NB4 (cell line): ENCODE measurements at regions not wholly inside any gene's neighbourhood (a gene's known extent, or its start where the extent isn't known, plus 50 kb on each side); places are given as distances from the start of the nearest gene placed in this dataset.

Experiments used
- DNase-seq: peaks from one replicate; pipeline ENCODE4 v3.0.0; 2010; ENCODE audit warnings: low read depth
- H3K4me3 ChIP-seq: one replicate; pipeline ENCODE4 v1.5.1; 2011; ENCODE audit warnings: mild to moderate bottlenecking, low read depth, low read length, moderate library complexity
- CTCF ChIP-seq: IDR thresholded peaks from one replicate; pipeline ENCODE4 v1.5.1; 2012; ENCODE audit warnings: low read depth, low read length
- MAX ChIP-seq: IDR thresholded peaks from 2 replicates; pipeline ENCODE4 v1.6.1; 2011; ENCODE audit warnings: low read depth, low read length
- MYC ChIP-seq: IDR thresholded peaks from 2 replicates; pipeline ENCODE4 v1.6.1; 2011; ENCODE audit warnings: low read depth, low read length
- POLR2A ChIP-seq: IDR thresholded peaks from 2 replicates; pipeline ENCODE4 v1.6.1; 2011; ENCODE audit warnings: mild to moderate bottlenecking; ENCODE audit not compliant: insufficient read length; ENCODE audit errors: extremely low read depth

DNA sequence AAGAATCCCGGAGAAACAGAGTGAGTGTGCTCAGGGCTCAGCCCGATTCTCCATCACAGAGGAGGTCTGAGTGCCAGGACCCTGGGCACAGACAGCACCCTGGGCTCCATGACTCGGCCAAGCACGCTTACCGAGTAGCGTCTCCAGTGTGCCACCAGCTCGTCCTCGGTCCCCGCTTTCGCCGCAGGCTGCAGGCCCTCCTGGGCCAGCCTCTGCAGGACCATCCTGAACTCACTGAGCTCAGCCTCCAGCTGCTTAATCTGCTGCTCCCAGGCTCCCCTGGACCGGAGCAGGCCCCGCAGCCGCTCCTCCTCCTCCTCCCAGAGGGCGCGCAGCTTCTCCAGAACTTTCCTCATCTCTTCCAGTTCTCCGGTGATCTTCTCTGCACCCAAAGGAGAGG, 61.2 kb downstream of the SYNE3 start:
- no peak for TF ChIP-seq POLR2A
- TF ChIP-seq MYC, result no peak
- TF ChIP-seq MAX, result no peak
- no peak for TF ChIP-seq CTCF
- H3K4me3 ChIP-seq, result no peak overlapping the region
- no peak for DNase-seq

DNA sequence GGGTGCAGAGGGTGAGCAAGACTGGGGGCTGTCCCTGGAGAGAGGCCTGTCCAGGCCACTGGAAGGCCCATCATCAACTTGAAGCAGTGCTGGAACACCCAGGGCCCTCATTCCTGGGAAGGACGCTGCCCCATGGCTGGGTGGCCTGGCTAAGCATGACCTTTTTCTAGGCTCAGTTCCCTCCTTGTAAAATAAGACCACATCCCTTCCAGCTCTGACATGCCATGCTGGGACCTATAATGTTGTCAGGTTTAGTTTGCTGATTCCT, 62.8 kb downstream of the SYNE3 start:
- DNase-seq, result no peak
- TF ChIP-seq CTCF (no peak), POLR2A (no peak), MYC (no peak), MAX (no peak)
- no peak overlapping the region for H3K4me3 ChIP-seq

DNA sequence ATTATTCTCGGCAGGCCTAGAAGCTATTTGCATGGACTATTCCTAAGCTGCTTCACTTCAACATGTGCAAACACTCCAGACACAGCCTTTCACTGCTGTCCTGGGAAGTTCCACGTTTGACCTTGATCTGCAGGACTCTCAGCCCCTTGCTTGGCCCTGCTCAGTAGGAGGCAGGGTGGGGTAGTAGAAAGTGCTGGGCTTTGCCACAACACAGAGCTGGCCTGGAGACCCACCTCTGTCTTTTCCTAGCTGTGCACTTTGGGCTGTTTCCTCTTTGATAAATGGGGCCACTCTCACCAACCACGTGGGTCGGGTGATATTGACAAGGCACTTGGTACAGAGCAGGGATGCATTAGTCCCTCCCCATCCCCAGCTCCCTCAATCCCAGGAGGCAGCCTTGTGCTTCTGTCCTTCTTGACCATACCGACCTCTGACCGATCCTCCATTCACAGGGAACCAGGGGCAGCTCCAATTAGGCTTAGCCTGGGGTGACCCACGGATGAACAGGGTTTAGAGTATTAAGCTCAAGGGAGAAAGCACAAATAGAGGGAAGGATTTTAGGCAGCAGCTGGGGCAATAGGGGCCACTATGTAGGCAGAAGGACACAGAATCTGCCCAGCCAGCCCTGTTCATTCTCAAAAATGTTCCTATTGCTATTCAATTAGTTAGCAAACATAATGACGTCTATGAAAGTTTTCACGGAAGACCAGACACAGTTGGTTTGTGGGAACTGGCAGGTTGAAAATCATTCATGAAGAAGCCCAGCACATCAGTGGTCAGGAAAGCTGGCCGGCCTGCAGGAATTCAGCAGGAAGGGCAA, 63.3 kb downstream of the SYNE3 start:
- TF ChIP-seq POLR2A, result no peak
- TF ChIP-seq MYC, result no peak
- TF ChIP-seq CTCF, result no peak
- no peak for TF ChIP-seq MAX
- H3K4me3 ChIP-seq, result no peak overlapping the region
- DNase-seq, result no peak

DNA sequence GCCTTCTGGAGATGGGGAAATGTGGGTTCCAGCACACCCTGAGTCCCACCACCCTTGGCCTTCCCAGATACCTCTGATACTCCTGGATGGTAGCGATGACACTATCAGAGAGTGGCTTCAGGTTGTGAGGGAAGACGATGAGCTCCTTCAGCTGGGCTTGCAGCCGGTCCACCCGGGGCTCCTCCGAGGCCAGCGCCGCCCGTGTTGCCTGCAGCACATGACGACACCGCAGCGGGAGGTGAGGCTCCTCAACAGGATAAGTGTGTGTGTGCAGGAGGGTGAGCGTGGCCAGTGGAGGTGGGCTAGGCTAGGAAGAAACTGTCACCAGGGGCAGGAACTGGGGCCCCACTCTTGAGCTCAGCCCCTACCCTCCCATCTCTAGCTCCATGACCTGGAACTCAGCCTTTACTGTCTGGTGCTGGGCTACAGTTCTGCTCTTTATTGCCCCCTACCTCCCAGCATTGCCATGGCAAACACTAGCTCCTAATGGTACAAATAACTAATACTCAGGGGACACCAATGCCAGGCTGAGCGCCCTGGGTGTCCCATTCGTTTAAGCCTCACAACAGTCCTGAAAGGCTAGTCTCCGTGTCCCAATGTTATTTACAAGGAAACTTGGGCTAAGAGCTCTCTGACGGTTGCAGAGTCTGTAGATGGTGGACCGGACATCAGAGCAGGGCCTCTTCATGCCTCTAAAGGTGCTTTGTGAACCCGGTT, 64.1 kb downstream of the SYNE3 start:
- peak; percentile 40 for DNase-seq

DNA sequence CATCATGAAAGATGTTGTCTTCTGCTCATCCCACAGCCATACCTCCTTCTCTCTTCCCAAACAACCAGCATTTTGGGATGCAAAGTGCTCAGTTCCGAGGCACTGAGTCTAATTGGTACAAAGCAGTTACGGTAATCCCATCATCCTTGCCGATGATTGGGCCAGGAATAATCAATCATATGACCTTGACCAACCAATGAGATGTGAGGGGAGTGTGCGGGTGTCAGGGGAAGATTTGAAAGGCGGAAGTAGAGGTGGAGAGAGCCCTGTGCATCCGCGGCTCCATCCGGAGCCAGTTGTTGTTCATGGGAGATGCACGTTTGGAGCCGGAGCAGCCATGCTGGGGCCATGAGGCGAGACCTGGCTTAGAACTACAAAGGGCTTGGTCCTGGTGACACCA, 67.3 kb downstream of the SYNE3 start:
- TF ChIP-seq MYC (no peak), MAX (no peak), CTCF (no peak), POLR2A (no peak)
- DNase-seq, result no peak
- no peak overlapping the region for H3K4me3 ChIP-seq

More for the DNA sequence above, 64.1 kb downstream of the SYNE3 start:
- H3K4me3 ChIP-seq, result no peak overlapping the region
- TF ChIP-seq CTCF (peak; percentile 62), POLR2A (no peak), MYC (no peak), MAX (no peak)
